Left kidney (tissue), 1 donor: ENCODE measurements at regions not wholly inside any gene's neighbourhood (a gene's known extent, or its start where the extent isn't known, plus 50 kb on each side); places are given as distances from the start of the nearest gene placed in this dataset.
"Not testable (repeated sequence)": the region's sequence is repeated elsewhere in the genome, so short reads cannot be mapped to it uniquely, and the experiment has no call there.

Experiments used
- DNase-seq: peaks from one replicate; pipeline ENCODE4 v3.0.0-alpha.2; 2013

- no peak for DNase-seq
Observed at GRCh38 chr12:19992311-19992710, 376.0 kb upstream of the PDE3A start.

DNA sequence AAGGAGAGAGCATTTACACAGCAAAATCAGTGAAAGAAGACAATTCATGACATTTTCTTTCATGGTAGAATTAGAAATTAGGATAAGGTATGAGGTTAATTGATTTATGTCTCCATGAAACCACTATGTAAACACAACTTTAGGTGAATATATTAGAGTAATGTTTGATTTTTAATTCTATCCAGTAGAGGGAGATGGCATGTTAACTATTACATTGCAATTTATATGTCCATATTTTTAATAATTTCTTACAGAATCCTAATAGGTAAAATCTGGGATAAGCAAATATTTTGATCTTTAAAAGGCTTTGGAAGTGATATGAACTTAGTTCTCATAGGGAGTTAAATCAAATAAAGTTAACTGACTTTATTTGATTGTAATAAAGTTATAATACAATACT lies 373.4 kb upstream of the PDE3A start:
- no peak for DNase-seq

- no peak for DNase-seq
Observed at GRCh38 chr12:19997656-19998400, 370.5 kb upstream of the PDE3A start.

DNA sequence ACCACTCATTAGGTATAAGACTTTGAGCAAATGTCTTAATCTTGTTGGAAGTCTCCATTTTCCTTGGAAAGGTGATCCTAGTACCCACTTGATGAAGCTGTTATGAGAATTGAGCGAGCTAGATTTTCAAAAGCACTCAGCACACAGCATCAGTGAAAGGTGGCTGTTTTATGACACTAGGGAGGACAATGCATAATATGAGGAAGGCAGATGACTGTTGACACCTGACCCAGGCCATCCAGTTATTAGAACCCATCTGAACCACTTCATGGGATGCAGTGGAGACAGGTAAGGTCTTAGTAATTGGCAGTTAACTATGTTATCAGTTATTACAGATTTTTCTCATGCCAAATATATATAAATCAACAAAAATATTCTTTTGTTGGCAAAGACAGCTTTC lies 369.9 kb upstream of the PDE3A start:
- DNase-seq, result no peak

DNA sequence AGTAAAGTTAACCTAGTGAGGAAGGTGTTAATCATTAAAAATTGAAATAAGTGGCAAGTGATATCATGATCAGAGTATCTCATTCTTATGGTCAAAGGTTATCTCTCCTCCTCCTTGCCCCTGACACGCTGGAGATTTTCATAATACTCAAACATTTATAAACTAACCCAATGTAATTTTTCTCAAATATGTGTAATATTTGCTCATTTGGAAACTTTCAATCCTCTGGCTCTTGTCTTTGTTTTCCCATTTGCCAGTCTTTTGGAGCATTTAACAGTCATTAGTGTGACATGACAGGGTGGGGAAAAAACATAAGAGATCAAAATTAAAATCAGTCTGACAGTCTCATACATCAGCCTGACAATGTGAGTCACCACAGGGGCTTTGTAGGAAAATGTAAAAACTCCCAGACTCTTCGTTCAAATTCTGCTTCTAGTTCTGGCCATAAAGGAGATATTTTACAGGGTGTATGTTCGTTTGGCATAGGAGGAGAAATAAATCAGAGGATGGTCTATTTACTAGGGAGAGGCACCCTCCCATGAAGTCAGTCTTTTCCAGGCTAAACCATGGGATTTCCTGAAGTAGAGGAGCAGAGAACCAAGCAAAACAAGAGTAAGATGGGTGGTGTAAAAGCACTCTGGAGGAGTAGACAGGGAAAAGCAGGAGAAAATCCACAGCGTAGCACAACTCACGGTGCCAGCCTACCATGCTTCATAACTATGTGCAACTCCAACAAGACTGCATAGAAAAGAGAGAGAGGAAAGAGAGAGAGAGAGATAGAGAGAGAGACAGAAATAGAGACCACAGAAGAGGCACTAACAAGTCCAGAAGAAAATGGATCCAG lies 369.2 kb upstream of the PDE3A start:
- DNase-seq, result no peak

- DNase-seq, result no peak
Observed at GRCh38 chr12:19999805-20000138, 368.6 kb upstream of the PDE3A start.

DNA sequence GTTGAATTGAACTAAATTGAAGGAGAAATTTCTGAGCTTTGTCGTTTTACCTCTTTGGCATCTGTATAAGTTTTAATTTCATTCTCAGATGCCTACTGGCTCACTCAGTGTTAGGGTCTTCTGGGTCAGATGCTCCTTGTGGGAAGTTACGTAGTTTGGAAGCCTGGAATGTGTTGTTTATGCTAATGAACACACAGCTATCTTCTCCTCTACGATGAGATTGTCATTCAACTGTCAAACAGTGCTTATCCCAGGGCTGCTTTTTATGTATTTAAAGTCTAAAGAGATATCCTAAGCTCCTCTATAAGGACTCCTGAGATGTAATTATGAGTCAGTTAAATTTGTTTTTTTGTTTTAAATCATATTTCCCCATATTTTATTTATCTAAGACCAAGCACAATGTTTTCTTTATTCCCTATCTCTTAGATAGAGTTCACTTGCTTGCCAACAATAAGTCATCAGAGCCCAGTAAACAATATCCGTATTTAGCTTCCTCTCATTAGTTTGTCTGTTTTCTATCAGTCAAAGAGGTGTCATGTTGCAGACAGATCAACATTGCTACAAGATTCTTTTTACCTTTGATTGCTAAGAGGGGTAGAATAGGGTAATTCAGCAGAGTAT lies 368.0 kb upstream of the PDE3A start:
- no peak for DNase-seq

GRCh38 chr12:20003252-20003651 lies 365.1 kb upstream of the PDE3A start:
- DNase-seq, result no peak

DNA sequence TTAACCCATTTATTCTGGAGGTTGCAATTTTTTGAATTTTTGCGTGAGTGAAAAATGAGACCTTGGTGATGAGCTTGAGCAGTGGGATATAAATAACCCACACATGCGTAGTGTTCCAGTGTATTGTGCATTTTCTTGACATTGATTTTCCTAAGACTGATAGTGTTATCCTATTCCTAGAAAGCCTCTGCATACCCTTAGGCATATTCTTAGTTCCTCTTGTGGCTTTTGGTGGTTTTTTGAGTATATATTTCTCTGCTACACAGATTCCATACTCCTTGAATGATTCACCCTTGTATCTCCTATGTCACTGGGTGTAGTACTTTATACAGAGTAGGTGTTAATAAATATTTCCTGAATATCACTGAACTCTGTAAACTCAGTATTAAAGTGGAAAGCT lies 363.4 kb upstream of the PDE3A start:
- DNase-seq, result no peak

DNA sequence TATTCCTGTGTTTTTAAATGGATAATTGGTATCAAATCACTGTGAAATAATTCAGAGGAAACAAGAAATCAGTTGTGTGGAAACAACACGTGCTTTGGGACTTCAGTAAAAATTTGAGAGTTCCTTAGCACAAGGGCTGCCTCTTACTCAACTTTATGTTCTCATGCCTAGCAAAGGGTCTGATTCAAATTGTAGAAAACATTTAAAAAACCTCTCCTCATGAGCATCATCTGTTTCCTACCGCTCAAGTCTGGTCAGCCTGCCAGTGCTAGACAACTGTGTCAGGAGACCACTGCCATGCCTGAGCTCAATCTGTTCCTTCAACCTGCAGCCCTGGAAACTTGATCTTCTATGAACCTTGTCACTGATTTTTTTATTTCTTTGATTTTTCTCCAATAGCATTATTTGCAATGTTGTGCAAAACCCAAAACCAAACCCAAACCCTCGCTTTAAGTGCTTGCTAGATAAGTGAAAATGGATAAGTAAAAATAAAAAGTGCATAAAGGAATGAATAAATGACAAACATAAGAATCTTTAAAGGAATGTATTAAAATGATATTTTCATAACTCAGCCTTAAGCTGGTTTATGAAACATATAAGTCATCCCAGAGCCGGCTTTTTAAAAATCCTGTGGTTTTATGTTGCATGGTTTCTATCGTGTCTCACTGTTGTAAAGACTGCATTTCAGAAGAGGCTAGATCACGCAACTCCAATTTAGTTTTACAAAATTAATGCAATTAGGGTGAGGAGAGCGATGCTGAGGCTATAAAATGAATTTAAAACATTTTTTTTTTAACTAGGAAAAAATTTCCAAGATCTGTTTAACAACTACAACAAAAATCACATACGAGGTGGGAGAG lies 361.2 kb upstream of the PDE3A start:
- DNase-seq, result no peak

GRCh38 chr12:20009965-20010364 lies 358.4 kb upstream of the PDE3A start:
- DNase-seq, result not testable (repeated sequence)

- no peak for DNase-seq
Observed at GRCh38 chr12:20011200-20011599, 357.1 kb upstream of the PDE3A start.

DNA sequence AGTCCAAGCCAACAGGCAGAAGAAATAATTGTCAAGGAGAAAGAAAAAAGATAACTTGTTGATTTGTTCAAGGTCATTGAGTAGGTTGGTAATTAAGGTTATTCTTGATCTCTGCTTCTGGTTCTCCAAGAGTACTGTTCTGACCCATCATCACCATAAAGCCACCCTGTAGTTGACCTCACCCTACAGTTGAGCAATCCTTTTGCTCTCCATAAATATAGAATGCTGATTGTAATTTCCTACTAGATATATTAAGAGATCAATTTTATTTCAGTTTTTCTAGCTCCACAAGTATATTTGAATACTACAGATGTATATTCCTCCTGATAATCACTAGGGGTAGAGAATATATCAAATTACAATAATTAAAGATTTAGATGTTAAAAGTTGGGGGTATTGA lies 350.5 kb upstream of the PDE3A start:
- DNase-seq, result no peak

DNA sequence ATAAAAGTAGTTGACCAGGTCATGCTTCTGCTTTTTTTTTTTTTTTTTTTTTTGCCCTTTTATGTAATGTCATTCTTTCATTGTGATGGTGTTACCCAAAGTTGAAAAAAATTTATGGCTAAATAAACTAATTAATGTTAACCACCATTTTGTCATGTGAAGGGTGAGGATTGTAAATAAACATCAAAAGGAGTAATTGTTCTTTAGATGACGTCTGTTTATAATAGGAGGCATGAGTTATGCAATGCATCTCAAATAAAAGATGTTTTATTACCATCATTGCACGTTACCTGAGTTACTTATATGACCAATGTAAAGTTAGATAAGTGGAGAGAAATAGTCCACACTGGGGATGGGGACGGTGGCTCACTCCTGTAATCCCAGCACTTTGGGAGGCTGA lies 349.9 kb upstream of the PDE3A start:
- DNase-seq, result no peak

- peak; percentile 20 for DNase-seq
Observed at GRCh38 chr12:20024194-20024593, 344.1 kb upstream of the PDE3A start.

- no peak for DNase-seq
Observed at GRCh38 chr12:20028033-20028432, 340.3 kb upstream of the PDE3A start.

GRCh38 chr12:20030826-20031225 lies 337.5 kb upstream of the PDE3A start:
- no peak for DNase-seq

- DNase-seq, result no peak
Observed at GRCh38 chr12:20039562-20039961, 328.8 kb upstream of the PDE3A start.

DNA sequence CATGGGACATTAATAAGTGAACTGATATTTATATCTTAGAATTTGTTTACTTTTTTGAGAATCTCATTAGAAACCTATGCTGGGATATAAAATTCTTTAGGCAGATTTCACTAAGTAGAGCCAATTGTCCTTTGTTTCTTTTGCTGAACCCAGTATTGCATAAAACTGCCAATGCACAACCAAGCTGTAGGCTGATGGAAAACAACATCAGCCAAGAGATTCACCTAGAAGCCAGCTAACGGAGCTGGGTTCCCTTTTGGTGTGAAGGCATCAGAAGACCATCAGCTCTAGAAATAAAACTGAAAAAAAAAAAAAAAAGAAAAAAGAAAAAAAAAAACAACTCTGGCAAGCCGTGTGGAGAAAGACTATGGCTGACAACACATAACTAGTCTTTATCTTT lies 328.2 kb upstream of the PDE3A start:
- no peak for DNase-seq

DNA sequence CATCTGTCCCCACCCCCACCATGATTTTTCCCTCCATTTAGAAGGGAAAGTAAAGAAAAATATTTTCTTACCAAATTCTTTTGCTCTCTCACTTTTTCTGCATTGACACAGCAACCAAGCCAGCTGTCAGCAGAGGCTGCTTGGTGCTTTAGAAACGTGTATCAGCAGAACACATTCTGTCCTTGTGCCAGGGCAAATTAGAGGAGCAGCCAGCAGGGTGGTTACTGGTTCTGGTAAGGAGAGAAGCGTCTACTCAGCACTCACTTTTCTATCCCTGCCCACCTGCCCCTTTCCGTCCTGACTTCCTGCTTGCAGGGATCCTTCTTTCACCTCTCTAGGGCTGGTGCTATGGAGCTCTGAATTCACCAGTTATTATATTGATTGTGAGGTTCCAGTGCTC lies 327.5 kb upstream of the PDE3A start:
- no peak for DNase-seq

DNA sequence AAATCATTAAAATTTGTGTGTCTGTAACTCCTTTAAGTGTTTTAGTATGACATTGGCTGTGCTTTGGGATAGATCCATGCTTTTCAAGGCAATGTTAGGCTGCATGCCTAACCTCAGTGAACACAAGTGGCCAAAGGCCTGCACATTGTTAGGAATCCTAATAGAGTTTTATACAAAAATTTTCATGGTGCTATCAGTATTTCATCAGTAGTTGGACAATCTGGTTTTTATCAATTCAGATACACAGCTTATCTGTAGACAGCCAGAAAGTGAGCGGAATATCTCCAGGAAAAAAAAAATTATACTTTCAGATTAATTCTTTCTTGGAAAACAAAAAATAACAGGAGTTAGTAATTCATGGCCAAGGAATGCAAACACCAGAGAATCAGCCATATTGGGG lies 324.0 kb upstream of the PDE3A start:
- no peak for DNase-seq

GRCh38 chr12:20044846-20045245 lies 323.5 kb upstream of the PDE3A start:
- no peak for DNase-seq
